Neuron (in vitro differentiated cells): ENCODE measurements at regions not wholly inside any gene's neighbourhood (a gene's known extent, or its start where the extent isn't known, plus 50 kb on each side); places are given as distances from the start of the nearest gene placed in this dataset.

Experiments used
- H2AFZ ChIP-seq: one replicate; pipeline ENCODE4 v1.6.1; 2013; ENCODE audit warnings: low read depth, mild to moderate bottlenecking, inconsistent platforms, low read length, moderate library complexity
- H3K27me3 ChIP-seq: one replicate; pipeline ENCODE4 v1.6.1; 2013; ENCODE audit warnings: low read length; ENCODE audit not compliant: insufficient read depth
- H3K36me3 ChIP-seq: one replicate; pipeline ENCODE4 v1.6.1; 2013; ENCODE audit warnings: low read length; ENCODE audit not compliant: insufficient read depth
- H3K4me1 ChIP-seq: one replicate; pipeline ENCODE4 v1.6.1; 2013; ENCODE audit warnings: low read length; ENCODE audit not compliant: insufficient read depth
- H3K4me3 ChIP-seq: 2 replicates; pipeline ENCODE4 v1.5.1; 2013; ENCODE audit warnings: mild to moderate bottlenecking, low read length, moderate library complexity
- H3K9me3 ChIP-seq: one replicate; pipeline ENCODE4 v1.6.1; 2013; ENCODE audit warnings: low read length

DNA sequence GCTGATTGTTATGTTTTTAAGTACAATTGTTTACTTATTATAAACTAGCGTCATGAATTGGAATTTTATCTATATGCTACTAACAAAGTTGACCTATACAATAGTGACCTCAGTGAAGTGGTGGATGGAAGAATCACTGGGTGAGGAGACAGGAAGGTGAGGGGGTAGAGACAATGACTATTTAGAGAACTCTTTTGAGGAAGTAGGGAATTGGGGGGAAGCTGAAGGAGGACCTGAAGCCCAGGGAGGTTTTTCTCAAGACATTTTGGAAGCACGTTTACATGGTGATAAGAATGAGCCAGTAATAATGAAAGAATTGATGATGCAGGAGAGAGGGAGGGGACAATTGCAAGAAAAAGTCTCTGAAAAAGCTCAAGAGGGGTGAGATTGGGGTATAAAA, 96.4 kb downstream of the RPS12 start:
- Histone ChIP-seq H3K4me3 (no peak overlapping the region), H3K36me3 (no peaks in the 10 kb centered on the region), H3K4me1 (no peaks in the 10 kb centered on the region)

DNA sequence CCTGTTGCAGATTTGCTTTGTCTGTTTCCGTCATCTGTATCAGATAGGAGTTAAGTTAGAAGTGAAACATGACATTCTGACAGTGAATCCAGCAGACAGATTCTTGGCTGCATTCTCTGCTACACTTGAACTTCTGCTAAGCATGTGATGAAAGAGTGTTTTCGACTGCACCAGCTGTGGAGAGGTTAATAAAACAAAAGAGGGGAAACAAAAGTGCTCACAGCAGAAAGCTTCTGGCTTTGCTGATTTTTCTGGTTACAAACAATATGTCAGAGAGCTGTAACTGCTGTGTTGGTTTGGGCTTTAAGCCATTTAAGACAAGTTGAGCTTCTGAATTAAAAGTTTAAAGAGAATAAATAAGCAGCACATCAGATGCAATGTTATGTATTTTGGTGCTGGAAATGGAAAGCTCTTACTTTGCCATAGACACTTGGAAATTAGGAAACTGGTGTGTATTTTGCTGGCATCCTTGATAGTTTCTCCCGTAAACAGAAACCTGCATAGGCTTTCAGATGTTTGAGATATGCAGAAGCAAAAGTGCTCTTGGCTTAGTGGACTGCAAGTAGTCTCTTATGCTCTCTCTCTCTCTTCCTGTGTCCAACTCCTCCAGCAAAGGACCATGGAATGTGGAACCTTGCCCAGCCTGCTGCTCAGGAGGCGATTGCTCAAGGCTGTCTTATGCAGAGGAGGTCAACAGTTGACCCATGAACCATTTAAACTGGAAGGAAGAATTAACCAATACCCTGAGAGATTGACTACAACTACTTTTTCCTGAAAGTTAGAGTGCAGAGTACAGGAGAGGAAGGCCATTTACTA, 104.9 kb downstream of the RPS12 start:
- Histone ChIP-seq H3K9me3 (no peaks in the 10 kb centered on the region), H3K4me3 (no peak overlapping the region), H3K4me1 (peaks cover 11% of the 10 kb centered on the region), H2AFZ (peak overlapping the region; percentile 63), H3K27me3 (no peaks in the 10 kb centered on the region), H3K36me3 (no peaks in the 10 kb centered on the region)

More for the DNA sequence above, 96.4 kb downstream of the RPS12 start:
- Histone ChIP-seq H3K27me3 (no peaks in the 10 kb centered on the region), H2AFZ (no peak overlapping the region), H3K9me3 (no peaks in the 10 kb centered on the region)

DNA sequence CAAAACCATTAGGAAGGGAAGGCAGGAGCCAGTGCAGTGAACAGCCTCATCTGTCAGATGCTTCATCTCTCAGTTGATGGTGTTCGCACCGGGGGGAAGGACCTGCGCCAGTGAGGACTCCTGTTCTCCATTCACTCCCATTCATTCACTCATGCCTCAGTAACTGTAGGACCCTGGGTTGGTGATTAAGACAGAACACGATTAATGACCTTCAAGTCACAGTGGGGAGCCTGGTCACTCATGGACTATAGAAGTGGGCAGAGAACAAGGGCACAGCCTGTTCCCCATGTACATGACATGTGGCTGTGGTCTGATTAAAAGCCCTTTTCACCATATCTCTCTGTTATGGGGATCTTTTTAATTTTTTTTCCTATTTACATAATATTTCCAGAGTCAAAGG, 113.3 kb downstream of the RPS12 start:
- peaks cover 15% of the 10 kb centered on the region for H3K4me1 ChIP-seq
- no peaks in the 10 kb centered on the region for H3K27me3 ChIP-seq
- H3K4me3 ChIP-seq, result no peak overlapping the region
- no peak overlapping the region for H2AFZ ChIP-seq
- H3K9me3 ChIP-seq, result no peaks in the 10 kb centered on the region
- no peaks in the 10 kb centered on the region for H3K36me3 ChIP-seq

DNA sequence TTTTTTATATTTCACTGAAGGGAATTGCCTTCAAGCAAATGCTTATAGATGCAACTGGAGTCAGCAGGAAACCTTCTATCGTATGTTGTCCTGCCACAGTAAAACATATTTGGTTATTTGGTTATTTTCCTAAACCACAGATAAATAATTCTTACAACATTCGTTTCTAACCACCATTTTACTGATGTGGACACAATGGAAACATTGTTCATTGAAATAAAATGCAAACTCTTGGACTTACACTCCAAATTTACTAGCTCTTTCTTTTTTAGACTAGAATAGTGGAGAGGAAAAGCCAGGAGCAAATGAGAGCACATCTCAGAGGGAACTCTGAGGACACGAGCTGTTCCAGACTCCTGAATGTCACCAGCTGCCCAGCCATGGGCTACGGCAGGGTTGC, 114.8 kb downstream of the RPS12 start:
- H3K27me3 ChIP-seq, result no peaks in the 10 kb centered on the region
- no peaks in the 10 kb centered on the region for H3K36me3 ChIP-seq
- H2AFZ ChIP-seq, result no peak overlapping the region
- H3K9me3 ChIP-seq, result no peaks in the 10 kb centered on the region
- no peak overlapping the region for H3K4me3 ChIP-seq
- peaks cover 27% of the 10 kb centered on the region for H3K4me1 ChIP-seq

DNA sequence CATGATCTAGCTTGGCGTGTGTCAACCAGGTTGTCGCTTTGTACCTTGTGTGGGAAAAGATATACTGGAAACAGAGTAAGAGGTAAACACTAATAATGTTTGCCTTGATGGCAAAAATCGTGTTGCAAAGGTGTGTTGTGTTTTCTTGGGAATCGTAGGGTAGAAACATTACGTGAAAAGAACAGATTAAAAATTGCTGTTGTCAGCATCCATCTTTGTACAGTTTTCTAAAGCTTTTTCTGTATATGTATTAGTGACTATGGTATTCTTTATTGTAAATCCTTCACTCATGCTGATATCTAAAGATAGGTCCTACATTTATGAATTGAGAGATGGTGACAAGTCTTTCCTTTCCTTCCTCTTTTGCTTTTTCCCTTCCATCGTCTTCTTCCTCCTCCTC, 116.9 kb downstream of the RPS12 start:
- H3K27me3 ChIP-seq, result no peaks in the 10 kb centered on the region

DNA sequence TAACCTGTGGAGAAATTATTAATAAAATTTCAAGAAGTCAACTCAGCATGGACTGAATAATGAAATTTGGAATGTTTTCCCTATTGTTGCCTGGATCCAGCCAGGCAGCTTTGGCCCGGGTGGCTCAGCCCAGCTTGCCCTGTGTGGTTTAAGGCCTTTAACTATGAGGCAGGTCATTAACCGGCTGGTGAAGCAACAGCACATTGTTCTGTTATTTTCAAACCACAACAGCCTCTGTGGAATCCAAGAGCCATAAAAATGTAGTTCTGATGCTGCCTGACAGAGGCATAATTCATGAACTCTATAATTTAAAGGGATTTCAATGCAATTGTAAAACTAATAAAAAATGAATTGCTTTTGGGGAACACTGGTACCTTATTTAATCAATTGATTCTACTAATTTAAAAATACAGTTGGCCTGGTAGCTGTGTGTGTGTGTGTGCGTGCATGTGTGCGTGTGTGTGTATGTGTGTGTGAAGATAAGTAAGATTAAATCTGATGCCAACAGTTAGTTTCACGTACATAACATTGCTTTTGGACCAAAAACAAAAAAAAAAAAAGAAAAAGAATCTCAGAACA, 117.7 kb downstream of the RPS12 start:
- Histone ChIP-seq H3K9me3 (no peaks in the 10 kb centered on the region), H3K36me3 (no peaks in the 10 kb centered on the region), H2AFZ (no peak overlapping the region), H3K4me1 (peaks cover 37% of the 10 kb centered on the region), H3K4me3 (no peak overlapping the region), H3K27me3 (no peaks in the 10 kb centered on the region)

More for the DNA sequence above, 116.9 kb downstream of the RPS12 start:
- H2AFZ ChIP-seq, result no peak overlapping the region
- no peak overlapping the region for H3K4me3 ChIP-seq
- no peaks in the 10 kb centered on the region for H3K9me3 ChIP-seq
- no peaks in the 10 kb centered on the region for H3K36me3 ChIP-seq
- H3K4me1 ChIP-seq, result peaks cover 37% of the 10 kb centered on the region

DNA sequence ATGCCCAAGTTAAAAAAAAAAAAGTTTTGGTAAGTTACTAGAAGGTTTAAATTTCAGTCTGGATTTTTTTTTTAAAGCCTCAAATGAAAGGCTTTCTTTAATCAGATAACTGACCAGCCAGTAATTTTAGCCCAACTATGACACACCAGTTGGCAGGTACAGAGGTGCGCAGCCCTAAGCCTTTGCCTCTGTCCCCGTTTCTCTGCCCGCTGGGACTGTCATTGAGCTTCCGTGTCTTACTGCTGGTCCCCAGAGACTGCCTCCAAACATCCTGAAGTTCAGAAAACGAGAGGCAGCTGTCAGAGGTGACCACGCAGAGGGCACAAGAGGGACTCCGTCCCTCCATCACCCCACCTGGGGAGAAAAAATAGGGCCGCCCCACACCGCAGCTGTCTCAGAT, 118.2 kb downstream of the RPS12 start:
- Histone ChIP-seq H3K4me3 (peak overlapping the region; percentile 15), H3K27me3 (no peaks in the 10 kb centered on the region)

DNA sequence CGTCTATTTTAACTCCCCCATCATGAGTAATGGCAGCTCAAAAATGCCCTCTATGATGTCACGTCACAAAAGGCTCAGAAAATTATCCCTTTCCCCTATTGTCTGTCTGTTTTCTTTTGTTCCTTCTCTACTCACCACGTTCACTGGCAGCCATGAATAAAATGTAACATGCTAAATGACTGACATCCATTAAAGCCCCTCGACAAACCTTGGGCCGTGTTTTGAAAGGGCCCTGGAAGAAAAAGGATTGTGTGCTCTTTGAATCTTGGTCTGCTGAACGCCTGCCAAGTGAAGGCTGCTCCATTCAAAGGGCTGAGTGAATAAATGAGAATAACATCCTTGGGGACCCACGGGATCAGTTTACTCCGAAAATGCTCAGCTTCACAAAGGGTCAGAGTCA, 118.7 kb downstream of the RPS12 start:
- Histone ChIP-seq H3K9me3 (no peaks in the 10 kb centered on the region), H3K27me3 (no peaks in the 10 kb centered on the region), H2AFZ (peak overlapping the region; percentile 54), H3K36me3 (no peaks in the 10 kb centered on the region), H3K4me1 (peaks cover 37% of the 10 kb centered on the region), H3K4me3 (peak overlapping the region; percentile 15)

More for the DNA sequence above, 118.2 kb downstream of the RPS12 start:
- Histone ChIP-seq H3K9me3 (no peaks in the 10 kb centered on the region), H2AFZ (peak overlapping the region; percentile 54), H3K4me1 (peaks cover 37% of the 10 kb centered on the region), H3K36me3 (no peaks in the 10 kb centered on the region)

DNA sequence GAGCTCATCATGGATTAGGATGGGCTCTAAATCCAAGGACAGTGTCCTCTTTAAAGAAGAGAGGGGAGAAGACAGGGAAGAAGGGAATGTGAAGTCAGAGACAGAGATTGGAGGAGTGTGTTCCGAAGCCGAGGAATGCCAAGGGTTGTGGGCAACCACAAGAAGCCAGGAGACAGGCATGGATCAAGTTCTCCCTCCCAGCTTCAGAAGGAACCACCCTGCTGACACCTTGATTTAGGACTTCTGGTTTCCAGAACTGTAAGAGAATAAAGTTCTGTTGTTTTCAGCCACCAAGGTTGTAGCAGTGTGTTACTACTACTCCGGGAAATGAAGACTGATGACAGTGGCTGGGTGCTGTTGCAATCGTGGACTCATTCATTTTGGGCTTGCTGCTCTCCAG, 120.1 kb downstream of the RPS12 start:
- Histone ChIP-seq H3K27me3 (no peaks in the 10 kb centered on the region), H2AFZ (no peak overlapping the region)

DNA sequence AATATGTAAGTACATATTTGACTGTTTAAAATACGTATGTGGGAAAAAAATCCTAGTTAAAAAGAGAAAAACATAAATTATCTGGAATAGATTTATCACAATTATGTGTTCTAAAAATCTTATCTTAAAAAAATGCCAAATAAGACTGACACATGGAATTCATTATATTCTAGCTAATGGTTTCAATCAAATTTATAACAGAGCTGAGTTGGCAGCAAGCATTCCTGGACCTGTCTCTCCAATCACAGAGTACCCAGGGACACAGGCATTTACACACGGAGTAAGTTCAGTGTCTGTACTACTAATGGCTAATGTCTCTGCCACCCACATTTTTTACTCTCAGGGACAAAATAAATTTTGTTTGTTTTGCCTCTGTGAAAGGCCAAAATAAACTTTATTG, 122.3 kb downstream of the RPS12 start:
- H3K27me3 ChIP-seq, result no peaks in the 10 kb centered on the region
- no peaks in the 10 kb centered on the region for H3K36me3 ChIP-seq
- H2AFZ ChIP-seq, result no peak overlapping the region
- H3K9me3 ChIP-seq, result peaks cover 1% of the 10 kb centered on the region
- H3K4me1 ChIP-seq, result peaks cover 33% of the 10 kb centered on the region
- H3K4me3 ChIP-seq, result no peak overlapping the region

More for the DNA sequence above, 120.1 kb downstream of the RPS12 start:
- Histone ChIP-seq H3K4me1 (peaks cover 37% of the 10 kb centered on the region), H3K9me3 (no peaks in the 10 kb centered on the region), H3K4me3 (no peak overlapping the region), H3K36me3 (no peaks in the 10 kb centered on the region)

DNA sequence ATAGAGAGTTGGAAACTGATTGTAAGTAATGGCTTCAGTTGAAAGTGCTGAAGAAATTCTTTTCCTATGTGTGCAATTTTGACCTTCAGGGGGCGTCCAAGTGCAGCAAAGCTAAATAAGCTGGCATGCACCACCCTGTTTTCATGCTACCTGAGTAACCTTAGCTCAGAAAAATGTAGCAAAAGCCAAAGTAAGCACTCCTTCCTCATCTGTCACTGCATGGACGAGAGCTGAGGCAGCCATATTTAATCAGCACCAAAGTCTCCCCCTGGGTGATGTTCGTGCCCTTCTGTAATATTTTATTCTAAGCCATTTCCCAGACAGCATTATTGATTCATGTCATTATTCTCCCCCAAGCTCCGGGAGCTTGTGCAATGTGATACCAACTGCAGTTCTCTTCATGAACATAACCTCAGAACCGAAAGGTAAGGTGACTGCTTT, 123.1 kb downstream of the RPS12 start:
- Histone ChIP-seq H3K27me3 (no peaks in the 10 kb centered on the region), H3K4me3 (no peak overlapping the region)

DNA sequence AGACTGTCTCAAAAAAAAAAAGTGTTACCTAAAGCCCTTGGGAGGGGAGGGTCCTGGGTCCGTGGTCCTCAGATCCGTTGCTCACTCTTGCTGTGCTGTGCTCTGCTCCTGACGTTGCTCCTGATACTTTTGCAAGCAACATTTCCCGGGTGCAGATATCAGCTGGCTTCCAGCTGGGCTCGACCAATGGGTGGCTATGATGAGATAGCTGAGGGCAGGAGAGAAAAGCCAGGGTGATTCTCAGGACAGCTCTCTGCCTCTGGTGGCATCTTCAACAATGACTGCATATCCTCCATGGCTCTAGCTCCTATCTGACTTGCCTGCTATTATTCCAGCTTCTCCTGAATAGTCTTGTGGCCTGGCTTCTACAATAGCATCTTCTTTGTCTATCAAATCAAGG, 134.5 kb downstream of the RPS12 start:
- Histone ChIP-seq H3K4me1 (no peaks in the 10 kb centered on the region), H3K4me3 (no peak overlapping the region), H3K9me3 (no peaks in the 10 kb centered on the region), H2AFZ (no peak overlapping the region), H3K27me3 (no peaks in the 10 kb centered on the region), H3K36me3 (no peaks in the 10 kb centered on the region)

More for the DNA sequence above, 123.1 kb downstream of the RPS12 start:
- H2AFZ ChIP-seq, result no peak overlapping the region
- H3K4me1 ChIP-seq, result peaks cover 25% of the 10 kb centered on the region
- H3K9me3 ChIP-seq, result peaks cover 1% of the 10 kb centered on the region
- no peaks in the 10 kb centered on the region for H3K36me3 ChIP-seq

DNA sequence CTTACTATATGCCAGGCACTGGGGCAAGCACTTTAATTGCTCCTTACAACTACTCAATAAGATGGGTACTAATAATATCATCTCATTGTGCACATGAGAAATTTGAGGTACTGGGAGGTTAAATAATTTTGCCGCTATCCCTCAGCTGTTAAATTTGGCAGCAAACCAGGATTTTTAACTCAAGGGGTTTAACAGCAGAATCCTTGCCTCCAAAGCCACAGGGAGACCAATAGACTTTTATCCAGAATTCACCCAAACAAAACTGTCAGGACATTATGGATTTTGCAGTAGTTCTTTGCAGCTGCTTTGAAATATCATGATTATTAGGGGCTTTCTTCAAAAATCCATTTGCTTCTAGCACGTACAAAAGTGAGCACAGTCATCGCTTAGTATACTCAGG, 136.2 kb downstream of the RPS12 start:
- H3K4me3 ChIP-seq, result no peak overlapping the region
- H3K36me3 ChIP-seq, result no peaks in the 10 kb centered on the region
- no peaks in the 10 kb centered on the region for H3K27me3 ChIP-seq

More for the DNA sequence above, 136.2 kb downstream of the RPS12 start:
- no peaks in the 10 kb centered on the region for H3K4me1 ChIP-seq
- no peak overlapping the region for H2AFZ ChIP-seq
- H3K9me3 ChIP-seq, result no peaks in the 10 kb centered on the region
